Panc1 (cell line): ENCODE measurements at regions not wholly inside any gene's neighbourhood (a gene's known extent, or its start where the extent isn't known, plus 50 kb on each side); places are given as distances from the start of the nearest gene placed in this dataset.

Experiments used
- ATAC-seq: fragments of 200-7000 bp; cut with Tn5 transposase; 2 replicates; pipeline ENCODE4 v1.9.1; 2020; ENCODE audit warnings: mild to moderate bottlenecking, moderate library complexity
- BruUV-seq: library from RNA; stranded (reverse); fragments of 400-500 nt; replicated peaks from 2 replicates; lab custom pipeline; 2021; lab: Mats Ljungman, UMichigan
- CTCF ChIA-PET: fragments of 300-600 bp; sonication (Branson Sonifier 250); formaldehyde crosslinking; loops from one replicate; lab custom pipeline; 2022; ENCODE audit warnings: antibody characterized with exemption; lab: Charles Lee
- POLR2A ChIA-PET: fragments of 300-600 bp; sonication (Branson Sonifier 250); formaldehyde crosslinking; loops from one replicate; lab custom pipeline; 2022; ENCODE audit warnings: antibody characterized with exemption; lab: Charles Lee
- DNase-seq: peaks from one replicate; pipeline ENCODE4 v3.0.0-alpha.2; 2010; ENCODE audit warnings: low read depth, low spot score
- H3K27ac ChIP-seq: 2 replicates; pipeline ENCODE4 v1.5.1; 2011; ENCODE audit warnings: mild to moderate bottlenecking, low read length, inconsistent platforms
- H3K27me3 ChIP-seq: fragments of 200-500 bp; sonication (Bioruptor generic); 2 replicates; pipeline ENCODE4 v1.6.0; 2014; ENCODE audit warnings: low read length, inconsistent platforms; ENCODE audit not compliant: control insufficient read depth, insufficient read depth
- H3K36me3 ChIP-seq: fragments of 200-500 bp; sonication (Bioruptor generic); 2 replicates; pipeline ENCODE4 v1.5.1; 2014; ENCODE audit warnings: inconsistent platforms, mild to moderate bottlenecking, low read length, moderate library complexity; ENCODE audit not compliant: control insufficient read depth, insufficient read depth
- H3K4me1 ChIP-seq: 2 replicates; pipeline ENCODE4 v1.5.1; 2011; ENCODE audit warnings: inconsistent platforms, mild to moderate bottlenecking, low read length, moderate library complexity; ENCODE audit not compliant: control insufficient read depth, insufficient read depth
- H3K4me3 ChIP-seq, 2 experiments: 2 replicates each; pipeline ENCODE4 v1.5.1; 2011 to 2012; ENCODE audit warnings: low read depth in 2 of 2, low read length in 2 of 2, mild to moderate bottlenecking in 2 of 2, inconsistent platforms in 1 of 2, moderate library complexity in 1 of 2
- H3K9me3 ChIP-seq: fragments of 200-500 bp; sonication (Bioruptor generic); 2 replicates; pipeline ENCODE4 v1.5.1; 2014; ENCODE audit warnings: low read depth, mild to moderate bottlenecking, inconsistent platforms, low read length, moderate library complexity; ENCODE audit not compliant: control insufficient read depth, insufficient read depth
- POLR2AphosphoS5 ChIP-seq: IDR thresholded peaks from 2 replicates; pipeline ENCODE4 v1.6.1; 2012; ENCODE audit warnings: mild to moderate bottlenecking, low read depth, low read length, moderate library complexity
- SIN3A ChIP-seq: IDR thresholded peaks from 2 replicates; pipeline ENCODE4 v1.6.1; 2012; ENCODE audit warnings: low read depth, mild to moderate bottlenecking, low read length, moderate library complexity, borderline replicate concordance; ENCODE audit not compliant: insufficient read depth
- TCF7L2 ChIP-seq: IDR thresholded peaks from 2 replicates; pipeline ENCODE4 v1.6.1; 2011; ENCODE audit warnings: mild to moderate bottlenecking, low read depth, low read length, inconsistent platforms
- in situ Hi-C: cut with HindIII; loops from 2 replicates; pipeline ENCODE4 v1.10.0; 2016; ENCODE audit warnings: low sequenced_read_pairs, low pct_unique_long_range_greater_than_20kb
- intact Hi-C: fragments of 100-400 bp; cut with micrococcal nuclease; formaldehyde crosslinking; loops from one replicate; pipeline ENCODE4 v1.10.0; 2022; ENCODE audit not compliant: unreplicated experiment
- TF ChIP-seq, protein P1 (sequence below), 2 experiments: IDR thresholded peaks; 2 replicates each; pipeline ENCODE4 v1.6.1; 2011 to 2012; ENCODE audit warnings: low read depth in 2 of 2, control low read depth in 1 of 2, low read length in 1 of 2, mild to moderate bottlenecking in 1 of 2, moderate library complexity in 1 of 2; ENCODE audit not compliant: insufficient read depth in 1 of 2
- TF ChIP-seq, protein P2 (sequence below): fragments of 450-650 bp; IDR thresholded peaks from 2 replicates; pipeline ENCODE4 v1.5.1; 2017; ENCODE audit warnings: mild to moderate bottlenecking

DNA sequence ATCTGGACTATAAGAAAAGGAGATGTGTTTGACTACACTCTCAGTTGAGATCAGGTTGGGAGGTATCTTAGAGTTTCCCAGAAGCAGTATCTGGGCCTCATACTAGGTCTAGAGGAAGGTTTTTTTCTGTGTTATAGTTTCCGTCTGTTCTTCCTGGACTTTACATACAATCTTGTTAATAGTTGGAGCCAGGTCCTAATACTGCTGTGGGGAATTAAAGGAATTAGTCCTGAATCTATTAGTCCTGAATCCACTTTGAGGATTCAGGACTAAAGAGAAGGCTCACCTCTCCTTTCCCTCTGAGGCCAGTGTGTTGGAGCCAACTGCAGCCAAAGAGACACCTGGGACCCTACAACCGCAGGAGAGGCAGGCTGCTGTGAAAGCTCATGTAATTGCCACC, 445.7 kb upstream of the CLINT1 start:
- TF ChIP-seq SIN3A (no peak), TCF7L2 (no peak), POLR2AphosphoS5 (no peak)
- TF ChIP-seq, protein P1, sequence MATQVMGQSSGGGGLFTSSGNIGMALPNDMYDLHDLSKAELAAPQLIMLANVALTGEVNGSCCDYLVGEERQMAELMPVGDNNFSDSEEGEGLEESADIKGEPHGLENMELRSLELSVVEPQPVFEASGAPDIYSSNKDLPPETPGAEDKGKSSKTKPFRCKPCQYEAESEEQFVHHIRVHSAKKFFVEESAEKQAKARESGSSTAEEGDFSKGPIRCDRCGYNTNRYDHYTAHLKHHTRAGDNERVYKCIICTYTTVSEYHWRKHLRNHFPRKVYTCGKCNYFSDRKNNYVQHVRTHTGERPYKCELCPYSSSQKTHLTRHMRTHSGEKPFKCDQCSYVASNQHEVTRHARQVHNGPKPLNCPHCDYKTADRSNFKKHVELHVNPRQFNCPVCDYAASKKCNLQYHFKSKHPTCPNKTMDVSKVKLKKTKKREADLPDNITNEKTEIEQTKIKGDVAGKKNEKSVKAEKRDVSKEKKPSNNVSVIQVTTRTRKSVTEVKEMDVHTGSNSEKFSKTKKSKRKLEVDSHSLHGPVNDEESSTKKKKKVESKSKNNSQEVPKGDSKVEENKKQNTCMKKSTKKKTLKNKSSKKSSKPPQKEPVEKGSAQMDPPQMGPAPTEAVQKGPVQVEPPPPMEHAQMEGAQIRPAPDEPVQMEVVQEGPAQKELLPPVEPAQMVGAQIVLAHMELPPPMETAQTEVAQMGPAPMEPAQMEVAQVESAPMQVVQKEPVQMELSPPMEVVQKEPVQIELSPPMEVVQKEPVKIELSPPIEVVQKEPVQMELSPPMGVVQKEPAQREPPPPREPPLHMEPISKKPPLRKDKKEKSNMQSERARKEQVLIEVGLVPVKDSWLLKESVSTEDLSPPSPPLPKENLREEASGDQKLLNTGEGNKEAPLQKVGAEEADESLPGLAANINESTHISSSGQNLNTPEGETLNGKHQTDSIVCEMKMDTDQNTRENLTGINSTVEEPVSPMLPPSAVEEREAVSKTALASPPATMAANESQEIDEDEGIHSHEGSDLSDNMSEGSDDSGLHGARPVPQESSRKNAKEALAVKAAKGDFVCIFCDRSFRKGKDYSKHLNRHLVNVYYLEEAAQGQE (IDR thresholded peaks at IDR 0.05; ENCODE audit: insufficient read depth in 1 of 2, low read depth in 2 of 2, low read length in 1 of 2): no peak
- TF ChIP-seq, protein P2, sequence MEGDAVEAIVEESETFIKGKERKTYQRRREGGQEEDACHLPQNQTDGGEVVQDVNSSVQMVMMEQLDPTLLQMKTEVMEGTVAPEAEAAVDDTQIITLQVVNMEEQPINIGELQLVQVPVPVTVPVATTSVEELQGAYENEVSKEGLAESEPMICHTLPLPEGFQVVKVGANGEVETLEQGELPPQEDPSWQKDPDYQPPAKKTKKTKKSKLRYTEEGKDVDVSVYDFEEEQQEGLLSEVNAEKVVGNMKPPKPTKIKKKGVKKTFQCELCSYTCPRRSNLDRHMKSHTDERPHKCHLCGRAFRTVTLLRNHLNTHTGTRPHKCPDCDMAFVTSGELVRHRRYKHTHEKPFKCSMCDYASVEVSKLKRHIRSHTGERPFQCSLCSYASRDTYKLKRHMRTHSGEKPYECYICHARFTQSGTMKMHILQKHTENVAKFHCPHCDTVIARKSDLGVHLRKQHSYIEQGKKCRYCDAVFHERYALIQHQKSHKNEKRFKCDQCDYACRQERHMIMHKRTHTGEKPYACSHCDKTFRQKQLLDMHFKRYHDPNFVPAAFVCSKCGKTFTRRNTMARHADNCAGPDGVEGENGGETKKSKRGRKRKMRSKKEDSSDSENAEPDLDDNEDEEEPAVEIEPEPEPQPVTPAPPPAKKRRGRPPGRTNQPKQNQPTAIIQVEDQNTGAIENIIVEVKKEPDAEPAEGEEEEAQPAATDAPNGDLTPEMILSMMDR: no peak
- Histone ChIP-seq H3K4me1 (no peaks in the 10 kb centered on the region), H3K27ac (no peak overlapping the region), H3K36me3 (no peaks in the 10 kb centered on the region), H3K4me3 (no peak overlapping the region), H3K27me3 (no peaks in the 10 kb centered on the region), H3K9me3 (no peaks in the 10 kb centered on the region)
- intact Hi-C loops: no loop called here
- ATAC-seq (no peak), DNase-seq (no peak)
- no TSS peak for BruUV-seq
- CTCF ChIA-PET: no interaction called here
- in situ Hi-C loops: no loop called here
- POLR2A ChIA-PET: no interaction called here

- ATAC-seq (no peak), DNase-seq (no peak)
- H3K4me1 ChIP-seq: no peaks in the 10 kb centered on the region
- TF ChIP-seq TCF7L2 (no peak), SIN3A (no peak), POLR2AphosphoS5 (no peak)
- TF ChIP-seq, protein P1 (IDR thresholded peaks at IDR 0.05; ENCODE audit: insufficient read depth in 1 of 2, low read depth in 2 of 2, low read length in 1 of 2): no peak
- TF ChIP-seq, protein P2: no peak
- intact Hi-C loops: no loop called here
- in situ Hi-C loops: no loop called here
- H3K9me3 ChIP-seq: no peaks in the 10 kb centered on the region
- no peaks in the 10 kb centered on the region for H3K36me3 ChIP-seq
- H3K4me3 ChIP-seq: no peak overlapping the region
- BruUV-seq: no TSS peak
- ChIA-PET POLR2A (no interaction called here), CTCF (no interaction called here)
- no peaks in the 10 kb centered on the region for H3K27me3 ChIP-seq
- H3K27ac ChIP-seq: no peak overlapping the region
These were observed 444.9 kb upstream of the CLINT1 start for GRCh38 chr5:158303883-158304282.
